ENCODE measurements at regions not wholly inside any gene's neighbourhood (a gene's known extent, or its start where the extent isn't known, plus 50 kb on each side); places are given as distances from the start of the nearest gene placed in this dataset.
A peak's percentile ranks its signal among the peaks of the same experiment; 100 is the strongest.
"Not testable (repeated sequence)": the region's sequence is repeated elsewhere in the genome, so short reads cannot be mapped to it uniquely, and the experiment has no call there.

DNA sequence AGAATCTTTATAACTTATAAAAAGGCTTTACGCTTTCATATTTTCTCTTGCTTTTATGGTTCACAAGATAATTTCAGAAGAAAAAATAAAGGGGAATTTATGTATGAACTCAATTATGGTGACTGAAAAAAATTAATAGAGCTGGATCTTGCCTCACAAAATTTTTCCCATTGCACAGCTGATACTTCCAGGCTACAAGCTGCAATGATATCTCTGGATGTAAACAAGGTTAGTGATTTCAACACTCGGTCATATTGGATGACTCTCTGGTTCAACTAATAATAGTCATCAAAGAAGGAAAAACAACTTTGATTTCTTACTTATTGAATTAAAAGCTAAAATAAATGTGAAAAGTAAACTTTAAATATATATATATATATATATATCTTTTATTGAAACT lies 868.0 kb downstream of the FAT4 start:
- no peak for DNase-seq

DNA sequence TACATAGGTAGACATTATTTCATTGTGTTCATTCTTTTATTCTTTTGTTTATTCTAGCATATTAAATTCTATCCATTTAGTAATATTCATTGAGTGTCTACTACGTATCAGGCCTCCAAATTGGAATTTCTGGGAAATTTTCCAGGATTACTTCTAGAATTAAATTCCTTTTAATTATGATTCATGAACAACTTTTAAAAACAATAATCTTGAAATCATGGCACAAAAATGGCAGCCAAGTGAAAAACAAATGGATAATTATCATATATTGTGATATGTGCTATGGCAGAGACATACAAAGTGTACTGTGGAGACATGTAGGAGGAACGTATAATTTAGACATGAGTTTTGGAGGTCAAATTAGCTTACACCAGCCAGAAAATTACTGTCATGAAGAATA lies 868.5 kb downstream of the FAT4 start:
- DNase-seq, result no peak

DNA sequence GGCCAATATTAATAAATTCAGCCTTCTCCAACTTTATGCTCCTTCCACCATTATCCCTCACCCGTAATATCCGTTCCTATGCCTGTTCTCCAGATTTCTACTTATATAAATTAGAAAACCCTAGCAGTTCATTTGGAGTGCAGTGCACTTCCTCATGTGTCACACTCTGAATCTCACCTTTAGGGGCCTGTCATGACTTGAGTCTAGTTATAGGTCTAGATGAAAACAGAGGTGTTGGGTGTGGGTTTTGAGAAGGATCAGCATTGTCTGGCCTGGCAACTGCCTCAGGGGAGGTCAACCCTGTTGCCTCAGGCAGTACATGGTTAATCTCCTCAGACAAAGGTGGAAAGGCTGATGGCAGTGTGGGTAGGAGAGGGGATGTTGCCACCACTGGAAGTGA lies 876.8 kb downstream of the FAT4 start:
- DNase-seq, result no peak

GRCh38 chr4:126192506-126192905 lies 877.8 kb downstream of the FAT4 start:
- no peak for DNase-seq

GRCh38 chr4:126201251-126202138 lies 886.7 kb downstream of the FAT4 start:
- not testable (repeated sequence) for DNase-seq

GRCh38 chr4:126202226-126202625 lies 887.5 kb downstream of the FAT4 start:
- DNase-seq, result no peak

GRCh38 chr4:126207910-126208309 lies 893.2 kb downstream of the FAT4 start:
- no peak for DNase-seq

DNA sequence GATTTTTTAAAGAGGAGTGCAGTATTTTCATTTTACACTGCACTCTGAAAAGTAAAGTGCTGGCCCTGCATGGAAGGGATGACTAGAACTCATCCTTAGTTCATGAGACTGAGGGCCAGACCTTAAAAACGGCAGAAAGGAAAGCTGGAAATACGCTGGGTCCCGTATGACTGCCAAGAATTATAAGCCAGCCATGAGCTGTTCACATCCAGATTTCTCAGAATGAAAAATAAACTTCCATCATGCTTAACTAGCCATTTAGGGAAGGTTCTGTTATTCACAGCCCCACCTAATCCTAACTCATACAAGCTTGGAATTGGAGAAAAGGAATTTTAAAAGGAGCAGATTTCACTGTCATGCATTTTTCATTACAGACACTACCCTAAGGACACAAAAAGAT lies 894.4 kb downstream of the FAT4 start:
- no peak for DNase-seq

DNA sequence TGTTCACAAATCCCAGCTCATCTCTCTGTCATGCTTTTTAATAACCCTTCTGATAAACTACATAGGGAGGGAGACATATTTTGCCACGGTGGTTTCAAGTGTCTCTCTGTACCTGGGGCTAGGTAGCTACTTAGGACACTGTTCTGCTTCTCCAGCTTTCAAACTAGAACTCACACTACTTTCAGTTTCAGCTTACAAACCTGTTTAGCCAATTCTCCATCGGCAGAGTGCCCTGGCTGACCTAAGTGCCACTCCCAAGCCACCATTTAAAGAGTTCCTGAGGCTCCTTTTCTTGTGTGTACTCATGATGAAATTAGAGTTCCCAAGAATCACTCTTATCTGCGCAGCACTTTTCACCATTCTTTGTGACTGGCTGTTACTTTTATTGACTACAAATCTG lies 899.2 kb downstream of the FAT4 start:
- no peak for DNase-seq

DNA sequence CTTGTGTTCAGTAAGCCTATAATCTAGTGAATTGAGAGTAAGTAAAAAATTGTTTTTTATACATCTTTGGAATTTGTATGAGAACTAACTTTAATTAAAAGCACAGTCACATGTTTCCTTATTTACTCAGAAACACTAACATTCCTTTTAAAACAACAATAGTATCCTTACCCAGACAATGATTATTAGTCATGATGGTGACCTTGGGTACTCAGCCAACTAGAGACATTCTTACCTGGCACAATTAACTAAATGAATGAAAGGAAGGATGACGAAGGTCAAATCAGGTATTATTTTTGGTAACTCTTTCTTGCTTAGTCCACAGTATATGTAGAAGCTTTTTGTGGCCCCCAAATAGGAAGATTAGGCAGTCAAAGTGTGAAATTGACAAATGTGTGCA lies 901.0 kb downstream of the FAT4 start:
- no peak for DNase-seq

- DNase-seq, result no peak
Measured at GRCh38 chr4:126216611-126217010, 901.9 kb downstream of the FAT4 start.

- no peak for DNase-seq
Measured at GRCh38 chr4:126221282-126221681, 906.5 kb downstream of the FAT4 start.

- DNase-seq, result no peak
Measured at GRCh38 chr4:126221717-126222340, 907.1 kb downstream of the FAT4 start.

- DNase-seq, result peak; percentile 2 to 27
Measured at GRCh38 chr4:126223784-126224407, 909.1 kb downstream of the FAT4 start.

GRCh38 chr4:126227428-126227827 lies 912.7 kb downstream of the FAT4 start:
- no peak for DNase-seq

- DNase-seq, result no peak
Measured at GRCh38 chr4:126230269-126230668, 915.5 kb downstream of the FAT4 start.

DNA sequence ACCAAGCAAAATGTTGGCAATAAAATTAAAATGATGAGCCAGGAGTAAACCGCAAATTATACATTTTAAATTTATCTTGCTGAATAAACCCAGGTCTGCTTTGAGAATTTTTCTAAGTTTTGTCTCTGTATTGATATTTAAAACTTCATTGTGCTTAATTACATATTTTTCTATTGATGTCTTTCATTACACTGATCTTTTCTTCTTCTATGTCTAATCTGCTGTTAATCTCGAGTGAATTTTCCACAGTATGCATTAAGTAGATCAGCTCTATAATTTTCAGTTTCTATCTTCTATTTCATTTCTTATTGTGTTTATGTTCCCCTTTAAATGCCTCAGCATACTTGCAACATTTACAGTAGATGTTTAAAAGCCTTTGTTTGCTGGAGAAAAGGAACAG lies 918.7 kb downstream of the FAT4 start:
- no peak for DNase-seq

- no peak for DNase-seq
Measured at GRCh38 chr4:126238013-126238412, 923.3 kb downstream of the FAT4 start.

DNA sequence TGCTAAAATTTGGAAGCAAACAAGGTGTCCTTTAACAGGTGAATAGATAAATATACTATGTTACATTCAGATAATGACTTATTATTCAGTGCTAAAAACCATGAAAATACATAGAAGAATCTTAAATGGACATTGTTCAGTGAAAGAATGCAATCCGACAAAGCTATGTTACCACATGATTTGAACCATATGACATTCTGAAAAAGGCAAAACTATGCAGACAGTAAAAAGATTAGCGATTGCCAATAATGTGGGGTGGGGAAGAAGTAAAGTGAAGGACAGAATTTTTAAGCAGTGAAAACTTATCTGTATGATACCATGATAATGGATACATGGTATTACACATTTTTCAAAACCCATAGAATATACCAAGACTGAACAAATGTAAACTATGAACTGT lies 926.9 kb downstream of the FAT4 start:
- no peak for DNase-seq

DNA sequence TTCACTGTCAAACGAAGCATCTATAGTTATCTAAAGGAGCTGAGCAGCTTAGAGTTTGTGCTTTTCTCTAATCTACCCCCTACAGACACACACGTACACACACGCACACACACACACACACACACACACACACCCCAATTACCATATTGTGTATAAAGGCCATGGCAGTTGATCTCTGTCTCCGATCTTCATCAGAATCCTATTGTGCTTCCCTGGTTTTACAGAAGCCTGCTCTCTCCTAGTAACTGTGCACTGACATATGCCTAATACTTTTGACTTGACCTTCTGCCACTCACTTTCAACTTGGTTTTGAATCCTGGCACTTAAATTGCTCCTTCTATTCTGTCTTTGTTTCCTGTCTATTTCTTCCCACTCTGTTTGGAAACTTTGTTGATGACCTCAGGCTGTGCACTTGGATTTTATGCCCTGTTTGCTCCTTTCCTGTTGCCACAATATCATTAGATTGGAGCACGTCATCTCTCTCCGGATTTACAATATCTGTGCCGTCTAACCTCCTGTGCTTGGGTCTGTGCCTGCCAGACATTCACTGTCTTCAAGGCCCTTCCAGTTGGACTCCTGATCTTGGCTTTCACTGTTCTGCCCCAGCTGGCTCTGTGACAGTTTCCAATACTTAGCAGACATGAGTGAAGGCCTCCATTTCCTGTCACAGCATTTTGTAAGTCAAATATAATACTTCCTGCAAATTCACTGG lies 928.1 kb downstream of the FAT4 start:
- DNase-seq, result no peak

- DNase-seq, result no peak
Measured at GRCh38 chr4:126247409-126247808, 932.7 kb downstream of the FAT4 start.

DNA sequence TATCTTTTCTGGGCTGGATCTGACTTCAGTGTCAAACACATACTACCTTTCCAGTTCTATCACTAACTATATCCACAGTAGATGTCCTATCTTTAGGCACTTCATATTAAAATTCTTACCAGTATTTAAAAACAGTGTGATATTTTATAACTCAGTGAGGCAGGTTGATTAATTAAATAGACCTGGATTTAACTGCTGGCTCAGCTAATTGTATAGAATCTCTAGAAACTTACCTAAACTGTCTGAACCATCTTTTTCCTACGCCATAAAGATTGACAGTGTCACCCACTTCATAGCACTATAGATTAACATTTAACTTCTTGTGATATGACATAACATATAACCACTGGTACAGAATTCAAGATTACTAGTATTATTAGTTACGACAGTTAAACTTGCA lies 935.3 kb downstream of the FAT4 start:
- DNase-seq, result no peak

DNA sequence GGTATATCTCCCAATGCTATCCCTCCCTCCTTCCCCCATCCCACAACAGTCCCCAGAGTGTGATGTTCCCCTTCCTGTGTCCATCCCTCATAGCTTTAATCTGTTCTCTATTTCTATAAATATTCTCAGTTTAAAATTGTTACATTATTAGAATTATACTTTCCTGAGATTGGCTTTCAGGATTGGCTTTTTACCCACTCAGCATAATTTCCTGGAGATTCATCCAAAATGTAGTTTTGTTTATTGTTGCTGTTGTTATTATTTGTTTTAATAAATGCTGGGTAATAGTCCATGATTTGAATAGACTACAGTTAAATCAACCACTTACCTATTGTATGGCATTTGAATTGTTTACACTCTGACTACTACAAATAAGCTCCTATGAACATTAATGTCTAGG lies 936.4 kb downstream of the FAT4 start:
- DNase-seq, result no peak

Measured in AML-193 (cell line).